ENCODE measurements at regions not wholly inside any gene's neighbourhood (a gene's known extent, or its start where the extent isn't known, plus 50 kb on each side); places are given as distances from the start of the nearest gene placed in this dataset.

GRCh38 chr2:195575879-195576401, 81.1 kb upstream of the SLC39A10 start:
- TF ChIP-seq CTCF (conservative IDR thresholded peaks at IDR 0.05; ENCODE audit: low read length), result peak; percentile 90
- TF ChIP-seq EZH2phosphoT487 (IDR thresholded peaks at IDR 0.05; ENCODE audit: borderline replicate concordance, low read depth, low read length), result no peak
